OCI-LY7 (cell line): ENCODE measurements at regions not wholly inside any gene's neighbourhood (a gene's known extent, or its start where the extent isn't known, plus 50 kb on each side); places are given as distances from the start of the nearest gene placed in this dataset.
"Not testable (repeated sequence)": the region's sequence is repeated elsewhere in the genome, so short reads cannot be mapped to it uniquely, and the experiment has no call there.

Experiments used
- BruUV-seq: library from RNA; stranded (reverse); fragments of 400-500 nt; replicated peaks from 2 replicates; lab custom pipeline; 2021; lab: Mats Ljungman, UMichigan
- CTCF ChIA-PET: fragments of 300-600 bp; sonication (Branson Sonifier 250); formaldehyde crosslinking; loops from one replicate; lab custom pipeline; 2022; ENCODE audit warnings: antibody characterized with exemption; ENCODE audit not compliant: unreplicated experiment; lab: Charles Lee
- POLR2A ChIA-PET: fragments of 300-600 bp; sonication (Branson Sonifier 250); formaldehyde crosslinking; loops from one replicate; lab custom pipeline; 2022; ENCODE audit warnings: antibody characterized with exemption; lab: Charles Lee
- DNase-seq: peaks from one replicate; pipeline ENCODE4 v3.0.0-alpha.2; 2015; ENCODE audit warnings: low spot score
- H2AFZ ChIP-seq: fragments of 200-600 bp; sonication (generic), shearing (Covaris generic); 2 replicates; pipeline ENCODE4 v1.6.1; 2014; ENCODE audit warnings: mild to moderate bottlenecking, antibody characterized with exemption, low read length, moderate library complexity
- H3K27ac ChIP-seq: fragments of 200-600 bp; sonication (generic); 2 replicates; pipeline ENCODE4 v1.5.1; 2014; ENCODE audit warnings: mixed run types, low read depth, mild to moderate bottlenecking, moderate library complexity, low read length, inconsistent platforms; ENCODE audit not compliant: poor library complexity, severe bottlenecking
- H3K36me3 ChIP-seq: fragments of 200-600 bp; sonication (generic); 2 replicates; pipeline ENCODE4 v1.6.1; 2014; ENCODE audit warnings: mild to moderate bottlenecking, antibody characterized with exemption, low read length, moderate library complexity, mixed read lengths; ENCODE audit not compliant: insufficient read depth
- H3K4me1 ChIP-seq: fragments of 200-600 bp; sonication (generic); 2 replicates; pipeline ENCODE4 v1.5.1; 2014; ENCODE audit warnings: mild to moderate bottlenecking, low read length; ENCODE audit not compliant: insufficient read depth, poor library complexity, severe bottlenecking
- H3K4me2 ChIP-seq: fragments of 200-600 bp; sonication (generic); 2 replicates; pipeline ENCODE4 v1.6.1; 2014; ENCODE audit warnings: mild to moderate bottlenecking, low read length
- H3K4me3 ChIP-seq: fragments of 200-600 bp; sonication (generic); 2 replicates; pipeline ENCODE4 v1.5.1; 2014; ENCODE audit warnings: mild to moderate bottlenecking, low read depth, low read length; ENCODE audit not compliant: poor library complexity, severe bottlenecking
- H3K79me2 ChIP-seq: fragments of 200-600 bp; sonication (generic); 2 replicates; pipeline ENCODE4 v1.6.1; 2016; ENCODE audit warnings: low read depth, mild to moderate bottlenecking, low read length, moderate library complexity, mixed read lengths; ENCODE audit not compliant: insufficient read depth
- H3K9me2 ChIP-seq: fragments of 200-600 bp; sonication (generic); 2 replicates; pipeline ENCODE4 v1.6.1; 2016; ENCODE audit warnings: mild to moderate bottlenecking, low read length, mixed read lengths; ENCODE audit not compliant: insufficient read depth
- H3K9me3 ChIP-seq: fragments of 200-600 bp; sonication (generic); 2 replicates; pipeline ENCODE4 v1.6.1; 2014; ENCODE audit warnings: mild to moderate bottlenecking, mixed run types, low read length, mixed read lengths
- H4K20me1 ChIP-seq: fragments of 200-600 bp; sonication (generic); 2 replicates; pipeline ENCODE4 v1.6.1; 2014; ENCODE audit warnings: mild to moderate bottlenecking, antibody characterized with exemption, low read length, moderate library complexity, mixed read lengths; ENCODE audit not compliant: insufficient read depth
- EZH2phosphoT487 ChIP-seq: fragments of 200-600 bp; sonication (generic); IDR thresholded peaks from 2 replicates; pipeline ENCODE4 v1.6.1; 2018; ENCODE audit warnings: low read depth, borderline replicate concordance, mild to moderate bottlenecking, mixed run types, antibody characterized with exemption, low read length, moderate library complexity, mixed read lengths
- intact Hi-C: fragments of 100-400 bp; cut with micrococcal nuclease; formaldehyde crosslinking; loops from one replicate; pipeline ENCODE4 v1.10.0; 2022; ENCODE audit not compliant: unreplicated experiment
- TF ChIP-seq, protein P1 (sequence below): fragments of 200-600 bp; sonication (generic); conservative IDR thresholded peaks from 2 replicates; pipeline ENCODE4 v1.5.1; 2014; ENCODE audit warnings: mild to moderate bottlenecking, antibody characterized with exemption, low read length, moderate library complexity, mixed read lengths

DNA sequence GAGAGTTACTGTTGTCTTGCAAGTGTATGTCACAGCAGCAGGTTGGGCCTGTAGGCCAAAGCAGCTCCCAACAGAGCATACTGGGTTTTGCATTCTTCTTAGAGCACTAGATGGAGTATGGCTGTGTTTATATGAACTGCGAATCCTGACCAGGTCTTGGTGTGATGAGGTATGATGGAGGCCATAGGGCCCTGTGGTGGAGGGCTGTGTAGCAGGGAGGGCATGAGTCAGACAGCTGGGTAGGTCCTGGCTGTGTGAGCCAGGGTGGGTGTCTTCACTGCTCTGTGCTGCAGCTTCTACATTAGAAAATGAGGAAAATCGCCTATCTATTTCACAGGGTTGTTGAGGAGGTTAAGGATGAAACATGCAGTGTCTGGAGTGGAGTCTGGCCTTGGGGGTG, 124.2 kb downstream of the BUB3 start:
- intact Hi-C loops: no loop called here
- Histone ChIP-seq H3K4me1 (no peaks in the 10 kb centered on the region), H3K9me2 (no peaks in the 10 kb centered on the region), H2AFZ (no peak overlapping the region), H3K4me3 (no peak overlapping the region), H3K36me3 (no peaks in the 10 kb centered on the region), H3K79me2 (no peaks in the 10 kb centered on the region), H3K27ac (no peak overlapping the region), H3K4me2 (no peak overlapping the region), H4K20me1 (no peaks in the 10 kb centered on the region), H3K9me3 (no peaks in the 10 kb centered on the region)
- CTCF ChIA-PET: no interaction called here
- POLR2A ChIA-PET: no interaction called here
- no TSS peak for BruUV-seq
- DNase-seq: no peak
- TF ChIP-seq, protein P1, sequence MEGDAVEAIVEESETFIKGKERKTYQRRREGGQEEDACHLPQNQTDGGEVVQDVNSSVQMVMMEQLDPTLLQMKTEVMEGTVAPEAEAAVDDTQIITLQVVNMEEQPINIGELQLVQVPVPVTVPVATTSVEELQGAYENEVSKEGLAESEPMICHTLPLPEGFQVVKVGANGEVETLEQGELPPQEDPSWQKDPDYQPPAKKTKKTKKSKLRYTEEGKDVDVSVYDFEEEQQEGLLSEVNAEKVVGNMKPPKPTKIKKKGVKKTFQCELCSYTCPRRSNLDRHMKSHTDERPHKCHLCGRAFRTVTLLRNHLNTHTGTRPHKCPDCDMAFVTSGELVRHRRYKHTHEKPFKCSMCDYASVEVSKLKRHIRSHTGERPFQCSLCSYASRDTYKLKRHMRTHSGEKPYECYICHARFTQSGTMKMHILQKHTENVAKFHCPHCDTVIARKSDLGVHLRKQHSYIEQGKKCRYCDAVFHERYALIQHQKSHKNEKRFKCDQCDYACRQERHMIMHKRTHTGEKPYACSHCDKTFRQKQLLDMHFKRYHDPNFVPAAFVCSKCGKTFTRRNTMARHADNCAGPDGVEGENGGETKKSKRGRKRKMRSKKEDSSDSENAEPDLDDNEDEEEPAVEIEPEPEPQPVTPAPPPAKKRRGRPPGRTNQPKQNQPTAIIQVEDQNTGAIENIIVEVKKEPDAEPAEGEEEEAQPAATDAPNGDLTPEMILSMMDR: no peak
- TF ChIP-seq EZH2phosphoT487: no peak

DNA sequence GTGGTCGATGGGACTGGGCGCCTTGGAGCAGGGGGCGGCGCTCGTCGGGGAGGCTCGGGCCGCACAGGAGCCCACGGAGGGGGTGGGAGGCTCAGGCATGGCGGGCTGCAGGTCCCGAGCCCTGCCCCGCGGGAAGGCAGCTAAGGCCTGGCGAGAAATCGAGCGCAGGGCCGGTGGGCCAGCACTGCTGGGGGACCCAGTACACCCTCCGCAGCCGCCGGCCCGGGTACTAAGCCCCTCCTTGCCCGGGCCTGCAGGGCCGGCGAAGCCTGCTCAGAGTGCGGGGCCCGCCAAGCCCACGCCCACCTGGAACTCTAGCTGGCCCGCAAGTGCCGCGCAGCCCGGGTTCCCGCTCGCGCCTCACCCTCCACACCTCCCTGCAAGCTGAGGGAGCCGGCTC, 129.2 kb downstream of the BUB3 start:
- BruUV-seq, H3K4me3 ChIP-seq, H3K27ac ChIP-seq, H2AFZ ChIP-seq, H3K36me3 ChIP-seq, CTCF ChIA-PET, DNase-seq, H3K9me2 ChIP-seq, POLR2A ChIA-PET, intact Hi-C loops, H3K79me2 ChIP-seq, H4K20me1 ChIP-seq, H3K9me3 ChIP-seq, H3K4me2 ChIP-seq, H3K4me1 ChIP-seq: not testable (repeated sequence)

DNA sequence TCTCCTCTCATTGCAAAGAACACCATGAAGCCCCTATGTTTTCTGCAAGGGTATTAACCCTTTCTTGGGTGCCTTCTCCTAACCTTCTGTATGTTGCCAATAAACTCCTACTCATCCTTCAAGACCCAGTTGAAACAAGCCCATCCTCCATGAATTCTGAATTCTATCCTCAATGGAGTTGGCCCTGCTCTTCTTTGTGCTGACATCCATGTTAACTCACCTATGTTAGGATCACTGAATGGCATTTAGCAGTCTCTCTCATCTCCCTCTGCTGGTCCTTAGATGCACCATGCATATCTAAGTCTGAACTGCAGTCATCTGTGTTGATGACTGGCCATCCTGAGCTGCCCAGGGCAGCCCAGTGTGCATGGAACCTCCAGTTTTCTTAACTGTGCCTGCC, 129.8 kb downstream of the BUB3 start:
- CTCF ChIA-PET: no interaction called here

More for the DNA sequence above, 129.8 kb downstream of the BUB3 start:
- Histone ChIP-seq H3K4me3 (no peak overlapping the region), H3K4me2 (no peak overlapping the region), H3K9me2 (no peaks in the 10 kb centered on the region), H3K36me3 (no peaks in the 10 kb centered on the region), H2AFZ (no peak overlapping the region), H3K9me3 (no peaks in the 10 kb centered on the region), H3K27ac (no peak overlapping the region), H3K79me2 (no peaks in the 10 kb centered on the region), H3K4me1 (no peaks in the 10 kb centered on the region), H4K20me1 (no peaks in the 10 kb centered on the region)
- POLR2A ChIA-PET: no interaction called here
- no TSS peak for BruUV-seq
- DNase-seq: no peak
- TF ChIP-seq, protein P1: 0 out of 2 replicates have a peak, but pooled peaks have one; percentile 25
- TF ChIP-seq EZH2phosphoT487: no peak
- intact Hi-C loops: no loop called here
